Vagina (tissue), 2 donors: ENCODE measurements at regions not wholly inside any gene's neighbourhood (a gene's known extent, or its start where the extent isn't known, plus 50 kb on each side); places are given as distances from the start of the nearest gene placed in this dataset.
A peak's percentile ranks its signal among the peaks of the same experiment; 100 is the strongest.

ENCODE experiments used
- CTCF ChIP-seq, 3 experiments: fragments of 450-650 bp in 2 of 3; fragments of 200-600 bp in 1 of 3; sonication (generic) in 1 of 3; IDR thresholded peaks; one replicate each; pipeline ENCODE4 v1.5.1; 2017 to 2019; ENCODE audit warnings: antibody characterized with exemption in 3 of 3, mild to moderate bottlenecking in 2 of 3, moderate library complexity in 2 of 3
- POLR2A ChIP-seq, 2 donors: fragments of 450-650 bp; IDR thresholded peaks; one replicate each; pipeline ENCODE4 v1.6.1; 2017; ENCODE audit warnings: antibody characterized with exemption in 2 of 2, mild to moderate bottlenecking in 2 of 2, moderate library complexity in 2 of 2
- POLR2AphosphoS5 ChIP-seq, 2 donors: sonication (generic); formaldehyde crosslinking; IDR thresholded peaks; one replicate each; pipeline ENCODE4 v1.9.0; 2017; ENCODE audit warnings: antibody characterized with exemption in 2 of 2, mild to moderate bottlenecking in 2 of 2, low read depth in 1 of 2; ENCODE audit not compliant: insufficient read depth in 1 of 2

- TF ChIP-seq POLR2A (IDR thresholded peaks at IDR 0.05) (no peak), CTCF (IDR thresholded peaks at IDR 0.05) (no peak), POLR2AphosphoS5 (IDR thresholded peaks at IDR 0.05; ENCODE audit: insufficient read depth in 1 of 2, low read depth in 1 of 2) (peak in 1 of 2 donors; percentile 38)
Observed at GRCh38 chr1:94707321-94708298, 112.5 kb upstream of the SLC44A3 start.
